ENCODE measurements at regions not wholly inside any gene's neighbourhood (a gene's known extent, or its start where the extent isn't known, plus 50 kb on each side); places are given as distances from the start of the nearest gene placed in this dataset.
"Not testable (repeated sequence)": the region's sequence is repeated elsewhere in the genome, so short reads cannot be mapped to it uniquely, and the experiment has no call there.

DNA sequence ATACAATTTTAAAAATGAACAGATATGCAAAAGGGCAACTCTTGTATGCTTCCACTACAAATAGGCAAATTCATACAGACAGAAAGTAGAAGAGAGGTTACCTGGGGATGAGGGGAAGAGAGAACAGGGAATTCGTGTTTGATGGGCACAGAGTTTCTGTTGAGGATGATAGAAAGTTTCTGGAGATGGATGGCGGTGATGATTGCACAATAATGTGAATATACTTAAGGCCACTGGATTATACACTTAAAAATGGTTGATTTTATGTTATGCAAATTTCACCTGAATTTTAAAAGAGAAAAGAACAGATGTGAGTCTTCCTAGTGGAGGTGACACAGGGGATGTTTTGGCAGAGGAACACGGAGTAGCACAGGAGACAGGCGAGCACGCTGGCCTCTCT is 89.3 kb downstream of the TEX36 start:
- 78 to 89% (median 86%) methylated on average over 5 of the region's 5 CpGs for WGBS, 5 donors
- no peak overlapping the region for H3K4me3 ChIP-seq
- H3K27me3 ChIP-seq (replicated peaks in 1 of 7): peaks cover 0 to 17% (median 0%) of the 10 kb centered on the region in 7 donors
- intact Hi-C loops (cut with DNase I; ENCODE audit: low total_unique reads): no loop called here
- no peak for DNase-seq
- H3K36me3 ChIP-seq: no peaks in the 10 kb centered on the region
- TF ChIP-seq POLR2AphosphoS5 (IDR thresholded peaks at IDR 0.05) (no peak), POLR2A (IDR thresholded peaks at IDR 0.05) (no peak)
- TF ChIP-seq, protein P1, sequence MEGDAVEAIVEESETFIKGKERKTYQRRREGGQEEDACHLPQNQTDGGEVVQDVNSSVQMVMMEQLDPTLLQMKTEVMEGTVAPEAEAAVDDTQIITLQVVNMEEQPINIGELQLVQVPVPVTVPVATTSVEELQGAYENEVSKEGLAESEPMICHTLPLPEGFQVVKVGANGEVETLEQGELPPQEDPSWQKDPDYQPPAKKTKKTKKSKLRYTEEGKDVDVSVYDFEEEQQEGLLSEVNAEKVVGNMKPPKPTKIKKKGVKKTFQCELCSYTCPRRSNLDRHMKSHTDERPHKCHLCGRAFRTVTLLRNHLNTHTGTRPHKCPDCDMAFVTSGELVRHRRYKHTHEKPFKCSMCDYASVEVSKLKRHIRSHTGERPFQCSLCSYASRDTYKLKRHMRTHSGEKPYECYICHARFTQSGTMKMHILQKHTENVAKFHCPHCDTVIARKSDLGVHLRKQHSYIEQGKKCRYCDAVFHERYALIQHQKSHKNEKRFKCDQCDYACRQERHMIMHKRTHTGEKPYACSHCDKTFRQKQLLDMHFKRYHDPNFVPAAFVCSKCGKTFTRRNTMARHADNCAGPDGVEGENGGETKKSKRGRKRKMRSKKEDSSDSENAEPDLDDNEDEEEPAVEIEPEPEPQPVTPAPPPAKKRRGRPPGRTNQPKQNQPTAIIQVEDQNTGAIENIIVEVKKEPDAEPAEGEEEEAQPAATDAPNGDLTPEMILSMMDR (IDR thresholded peaks at IDR 0.05 in 8 of 11, conservative IDR thresholded peaks at IDR 0.05 in 3 of 11): no peak
- H3K9me3 ChIP-seq: peaks cover 0 to 28% (median 18%) of the 10 kb centered on the region in 8 donors
- no peaks in the 10 kb centered on the region for H3K4me1 ChIP-seq
- no peak overlapping the region for H3K27ac ChIP-seq

DNA sequence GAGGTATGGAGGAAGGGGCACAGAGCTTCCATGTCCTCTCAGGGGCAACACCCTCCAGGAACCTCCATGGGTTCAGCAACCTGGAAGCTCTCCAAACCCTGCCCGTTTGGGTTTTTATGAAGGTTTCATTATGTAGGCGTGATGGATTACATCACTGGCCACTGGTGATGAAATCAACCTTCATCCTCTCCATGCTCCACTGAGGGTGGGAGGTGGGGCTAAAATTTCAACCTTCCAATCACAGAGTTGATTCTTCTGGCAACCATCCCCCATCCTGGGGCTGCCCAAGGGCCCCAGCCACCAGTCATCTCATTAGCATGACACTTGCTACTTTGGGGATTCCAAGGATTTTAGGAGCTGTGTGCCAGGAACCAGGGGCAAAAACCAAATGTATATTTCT is 90.1 kb downstream of the TEX36 start:
- no peak overlapping the region for H3K4me3 ChIP-seq
- no peak for TF ChIP-seq POLR2AphosphoS5 (IDR thresholded peaks at IDR 0.05)
- no peak for TF ChIP-seq POLR2A (IDR thresholded peaks at IDR 0.05)
- TF ChIP-seq, protein P1 (IDR thresholded peaks at IDR 0.05 in 8 of 11, conservative IDR thresholded peaks at IDR 0.05 in 3 of 11): no peak
- H3K36me3 ChIP-seq: no peaks in the 10 kb centered on the region
- no peaks in the 10 kb centered on the region for H3K4me1 ChIP-seq
- 65 to 91% (median 78%) methylated on average over 2 of the region's 2 CpGs for WGBS, 5 donors
- intact Hi-C loops (cut with DNase I; ENCODE audit: low total_unique reads): no loop called here
- peaks cover 0 to 24% (median 18%) of the 10 kb centered on the region in 8 donors for H3K9me3 ChIP-seq
- no peak overlapping the region for H3K27ac ChIP-seq
- no peak for DNase-seq
- H3K27me3 ChIP-seq (replicated peaks in 1 of 7): peaks cover 0 to 17% (median 0%) of the 10 kb centered on the region in 7 donors

DNA sequence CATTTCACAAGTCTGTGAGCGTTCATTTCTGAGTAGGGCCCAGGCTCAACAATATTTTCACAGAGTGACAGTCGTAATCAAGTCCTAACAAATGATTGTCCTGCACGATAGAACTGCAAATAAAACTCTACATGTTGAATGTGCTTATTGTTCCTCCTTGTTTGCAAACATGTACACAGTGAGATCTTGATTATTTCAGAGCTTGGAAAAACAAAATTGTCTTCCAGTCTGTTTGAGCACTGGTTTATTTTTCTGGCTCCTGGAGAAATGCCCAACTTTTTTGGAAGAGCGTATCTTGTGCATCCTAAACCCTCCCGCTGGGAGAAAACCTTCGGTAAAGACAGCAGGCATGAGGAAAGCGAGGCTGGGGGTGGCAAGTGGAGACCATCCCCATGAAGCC is 91.1 kb downstream of the TEX36 start:
- DNase-seq: no peak
- WGBS, 5 donors: 77 to 91% (median 84%) methylated on average over 7 of the region's 7 CpGs
- H3K4me3 ChIP-seq: no peak overlapping the region
- intact Hi-C loops (cut with DNase I; ENCODE audit: low total_unique reads): no loop called here
- H3K27ac ChIP-seq: no peak overlapping the region
- peaks cover 0 to 17% (median 0%) of the 10 kb centered on the region in 7 donors for H3K27me3 ChIP-seq (replicated peaks in 1 of 7)
- H3K9me3 ChIP-seq: peaks cover 0 to 19% (median 16%) of the 10 kb centered on the region in 8 donors
- no peak for TF ChIP-seq POLR2A (IDR thresholded peaks at IDR 0.05)
- no peak for TF ChIP-seq POLR2AphosphoS5 (IDR thresholded peaks at IDR 0.05)
- TF ChIP-seq, protein P1 (IDR thresholded peaks at IDR 0.05 in 8 of 11, conservative IDR thresholded peaks at IDR 0.05 in 3 of 11): no peak
- H3K36me3 ChIP-seq: no peaks in the 10 kb centered on the region
- no peaks in the 10 kb centered on the region for H3K4me1 ChIP-seq

DNA sequence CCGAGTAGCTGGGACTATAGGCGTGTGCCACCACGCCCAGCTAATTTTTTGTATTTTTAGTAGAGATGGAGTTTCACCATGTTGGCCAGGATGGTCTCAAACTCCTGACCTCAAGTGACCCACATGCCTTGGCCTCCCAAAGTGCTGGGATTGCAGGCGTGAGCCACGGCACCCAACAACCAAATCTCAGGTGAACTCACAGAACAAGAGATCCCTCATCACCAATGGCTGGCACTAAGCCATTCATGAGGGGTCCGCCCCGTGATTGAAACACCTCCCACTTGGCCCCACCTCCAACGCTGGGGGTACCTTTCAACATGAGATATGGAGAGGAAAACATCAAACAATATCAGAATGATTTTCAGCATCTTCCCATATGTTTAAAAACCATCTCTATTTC is 94.2 kb downstream of the TEX36 start:
- intact Hi-C loops (cut with DNase I; ENCODE audit: low total_unique reads): not testable (repeated sequence)
- 79 to 94% (median 87%) methylated on average over 8 of the region's 8 CpGs for WGBS, 5 donors

DNA sequence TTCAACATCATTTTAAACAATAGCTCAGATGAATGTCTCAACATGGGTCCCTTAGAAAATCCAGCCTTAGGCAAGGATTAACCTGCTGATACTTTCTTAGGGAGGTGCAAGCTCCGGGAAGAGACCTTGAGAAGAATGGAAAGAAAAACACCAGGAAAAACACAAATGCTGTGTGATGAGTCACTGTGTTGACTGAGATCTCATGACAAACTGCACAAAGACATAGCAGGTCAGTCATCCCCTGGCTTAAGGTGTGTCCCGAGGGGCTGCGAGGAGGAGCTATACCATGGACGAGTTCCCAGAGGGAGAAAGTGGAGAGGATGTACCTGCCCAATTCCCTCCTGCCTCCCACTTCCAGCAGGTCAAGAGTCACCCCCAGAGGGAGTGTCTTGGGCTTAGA is 98.0 kb downstream of the TEX36 start:
- intact Hi-C loops (cut with DNase I; ENCODE audit: low total_unique reads): no loop called here
- 77 to 93% (median 80%) methylated on average over 4 of the region's 4 CpGs for WGBS, 5 donors
- no peaks in the 10 kb centered on the region for H3K36me3 ChIP-seq
- no peak overlapping the region for H3K4me3 ChIP-seq
- H3K4me1 ChIP-seq: no peaks in the 10 kb centered on the region
- H3K27me3 ChIP-seq (replicated peaks in 1 of 7): peaks cover 0 to 2% (median 0%) of the 10 kb centered on the region in 7 donors
- no peak for DNase-seq
- TF ChIP-seq POLR2AphosphoS5 (IDR thresholded peaks at IDR 0.05) (no peak), POLR2A (IDR thresholded peaks at IDR 0.05) (no peak)
- TF ChIP-seq, protein P1 (IDR thresholded peaks at IDR 0.05 in 8 of 11, conservative IDR thresholded peaks at IDR 0.05 in 3 of 11): no peak
- peaks cover 0 to 7% (median 0%) of the 10 kb centered on the region in 8 donors for H3K9me3 ChIP-seq
- no peak overlapping the region for H3K27ac ChIP-seq

More for the DNA sequence above, 94.2 kb downstream of the TEX36 start:
- H3K4me3 ChIP-seq, H3K36me3 ChIP-seq, H3K27ac ChIP-seq, H3K9me3 ChIP-seq, DNase-seq, H3K4me1 ChIP-seq: not testable (repeated sequence)
- H3K27me3 ChIP-seq (replicated peaks in 1 of 7): peaks cover 0 to 17% (median 0%) of the 10 kb centered on the region in 7 donors
